GM19463 (cell line): ENCODE measurements at regions not wholly inside any gene's neighbourhood (a gene's known extent, or its start where the extent isn't known, plus 50 kb on each side); places are given as distances from the start of the nearest gene placed in this dataset.

Source experiments
- ATAC-seq: cut with Tn5 transposase; IDR thresholded peaks from one replicate; pipeline ENCODE4 v1.9.1; 2021; ENCODE audit warnings: mild to moderate bottlenecking, moderate library complexity; ENCODE audit not compliant: unreplicated experiment

DNA sequence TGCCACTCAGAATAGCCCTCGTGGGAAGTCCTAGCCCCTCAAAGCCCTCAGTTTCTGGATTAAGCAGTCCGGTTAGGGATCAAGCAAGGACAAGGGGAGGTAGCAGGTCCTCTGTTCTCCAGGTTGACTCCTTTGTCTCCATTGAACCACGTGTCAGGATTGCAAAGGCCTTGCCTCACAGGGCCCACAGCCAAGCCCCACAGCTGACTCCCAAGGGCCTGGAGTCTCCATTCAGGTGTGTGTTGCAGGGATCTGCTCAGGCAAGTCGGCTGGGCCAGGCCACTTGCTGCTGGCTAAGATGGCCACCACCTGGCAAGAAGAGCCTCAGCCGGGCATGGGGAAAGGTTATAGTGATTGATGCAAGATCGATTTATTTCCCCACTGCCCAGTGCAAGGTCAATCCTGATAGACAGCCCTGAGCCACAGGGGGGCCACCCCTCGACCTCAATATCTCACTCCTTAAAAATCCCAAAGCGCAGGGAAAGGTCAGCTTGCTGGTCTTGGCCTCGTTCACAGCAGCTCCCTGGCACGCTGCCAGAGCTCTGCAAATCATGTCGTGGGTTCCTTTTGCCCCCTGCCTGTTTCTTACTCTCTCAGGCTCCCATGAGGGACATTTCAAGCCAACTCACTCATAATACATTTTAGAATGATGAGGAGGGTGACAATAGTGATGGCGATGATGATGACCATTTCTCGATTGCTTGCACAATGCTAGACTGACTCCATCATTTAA is 75.9 kb downstream of the EDN3 start:
- ATAC-seq: no peak

DNA sequence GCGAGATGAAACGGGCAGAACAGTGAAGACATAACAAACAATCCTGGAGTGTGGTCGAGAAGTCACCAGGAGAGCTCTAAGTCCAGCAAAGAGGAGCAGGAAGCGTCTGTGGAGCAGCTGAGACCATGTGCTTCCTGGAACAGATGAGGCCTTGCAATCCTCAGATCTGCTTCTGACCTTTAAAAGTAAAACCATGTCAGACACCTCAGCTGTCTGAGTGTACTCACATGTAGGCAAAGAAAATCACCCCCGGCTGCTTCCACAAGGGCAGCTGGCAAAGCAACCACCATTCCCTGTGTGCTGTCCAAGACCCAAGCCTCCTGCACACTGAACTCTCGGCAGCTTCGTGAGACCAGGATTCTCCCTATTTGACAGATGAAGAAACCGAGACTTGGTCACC is 76.6 kb downstream of the EDN3 start:
- ATAC-seq: no peak

DNA sequence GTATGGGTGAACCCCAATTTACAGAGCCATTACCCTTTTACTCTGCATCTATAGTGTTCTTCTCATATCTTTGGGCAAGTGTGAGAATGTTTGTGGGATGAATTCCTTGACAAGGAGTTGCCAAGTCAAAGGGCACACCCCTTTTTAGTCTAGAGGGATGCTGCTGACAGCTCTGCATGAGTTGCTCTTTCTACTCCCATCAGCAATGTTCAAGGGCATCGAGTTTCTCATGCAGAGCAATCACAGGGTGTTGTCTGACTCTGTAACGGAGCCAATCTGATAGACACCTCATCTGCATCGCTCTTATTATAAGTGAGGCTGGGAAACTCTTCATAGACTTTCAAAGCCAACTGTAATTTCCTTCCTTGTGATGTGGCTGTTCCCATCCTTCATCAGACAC is 77.4 kb downstream of the EDN3 start:
- no peak for ATAC-seq

DNA sequence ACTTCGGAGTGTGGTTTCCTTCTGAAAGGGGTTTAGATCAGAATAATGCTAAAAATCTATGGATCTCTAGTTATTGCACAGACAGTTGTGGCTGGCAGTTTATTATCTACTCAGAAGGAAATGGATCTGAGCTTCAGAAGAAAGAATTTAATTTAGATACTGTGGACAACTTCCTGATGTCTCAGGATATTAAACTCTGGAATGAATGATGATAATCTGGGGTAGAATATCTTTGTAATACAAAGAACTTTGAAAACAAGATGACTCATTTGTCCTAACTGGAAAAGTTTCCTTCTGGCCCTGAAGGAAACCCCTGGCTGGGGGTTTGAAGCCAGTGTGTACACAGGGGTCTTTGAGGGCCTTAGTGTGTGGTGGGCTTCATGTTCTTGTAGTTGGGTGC is 78.0 kb downstream of the EDN3 start:
- ATAC-seq: no peak

DNA sequence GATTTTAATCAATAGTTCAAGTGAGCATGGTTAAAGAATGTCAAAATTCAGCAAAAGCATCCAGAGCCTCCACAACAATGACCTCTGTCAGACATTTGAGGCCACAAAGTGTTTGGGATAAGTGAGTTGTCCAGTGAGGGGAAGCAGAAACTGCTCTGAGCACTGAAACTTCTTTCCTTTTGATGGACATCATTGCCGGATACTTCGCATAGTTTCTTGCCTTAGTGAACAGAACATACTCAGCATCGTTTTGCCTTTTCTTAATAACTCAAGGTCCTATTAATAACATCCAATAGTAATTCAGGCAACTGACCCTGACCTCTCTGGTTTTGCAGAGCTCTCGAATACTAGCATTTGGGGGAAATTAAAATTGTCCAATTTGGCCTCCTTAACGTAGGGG is 78.6 kb downstream of the EDN3 start:
- ATAC-seq: no peak

- no peak for ATAC-seq
Observed at GRCh38 chr20:59381689-59382088, 81.3 kb downstream of the EDN3 start.

DNA sequence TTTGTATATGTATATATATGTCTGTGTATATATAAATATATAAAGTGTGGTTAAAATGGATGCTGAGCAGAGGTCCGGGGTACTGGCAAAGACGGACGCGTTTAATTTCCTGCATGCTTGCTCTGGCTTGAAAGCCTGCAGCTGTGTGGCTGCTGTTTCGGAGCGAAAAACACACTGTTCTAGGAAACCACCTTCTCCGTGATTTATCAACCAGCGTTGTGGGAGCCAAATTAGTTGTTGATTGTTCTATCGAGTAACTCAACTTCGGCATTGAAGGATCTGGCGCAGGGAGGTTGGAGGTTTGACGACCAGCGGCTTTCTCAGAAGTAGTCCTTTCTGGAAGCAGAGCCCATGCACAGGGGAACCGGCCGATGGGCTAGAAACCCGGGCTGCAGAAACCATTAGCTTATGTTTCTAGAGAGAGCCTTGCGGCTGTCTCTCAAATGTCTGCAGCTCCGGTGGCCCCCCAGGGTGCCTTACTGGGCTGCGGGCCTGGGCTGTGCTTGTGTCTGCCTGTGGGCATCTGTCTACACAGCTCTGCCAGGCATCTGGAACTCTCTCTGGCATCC is 81.8 kb downstream of the EDN3 start:
- no peak for ATAC-seq

- ATAC-seq: no peak
Observed at GRCh38 chr20:59382907-59383306, 82.5 kb downstream of the EDN3 start.

DNA sequence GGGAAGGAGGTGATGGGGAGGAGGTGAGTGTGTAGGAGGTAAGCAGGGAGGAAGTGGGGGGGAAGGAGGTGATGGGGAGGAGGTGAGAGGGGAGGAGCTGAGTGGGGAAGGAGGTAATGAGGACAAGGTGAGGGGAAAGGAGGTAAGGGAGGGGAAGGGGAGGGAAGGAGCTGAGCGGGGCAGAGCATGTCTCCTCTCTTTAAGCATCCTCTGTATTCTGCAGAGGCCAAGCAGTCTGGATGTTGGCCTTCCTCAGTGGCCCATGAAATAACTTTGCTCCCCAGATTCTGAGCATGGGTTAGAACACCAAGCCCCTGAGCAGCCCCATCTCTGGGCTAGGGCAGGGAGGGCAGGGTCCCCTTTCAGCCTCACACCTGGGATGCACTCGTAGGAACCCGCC is 84.6 kb downstream of the EDN3 start:
- ATAC-seq: no peak

DNA sequence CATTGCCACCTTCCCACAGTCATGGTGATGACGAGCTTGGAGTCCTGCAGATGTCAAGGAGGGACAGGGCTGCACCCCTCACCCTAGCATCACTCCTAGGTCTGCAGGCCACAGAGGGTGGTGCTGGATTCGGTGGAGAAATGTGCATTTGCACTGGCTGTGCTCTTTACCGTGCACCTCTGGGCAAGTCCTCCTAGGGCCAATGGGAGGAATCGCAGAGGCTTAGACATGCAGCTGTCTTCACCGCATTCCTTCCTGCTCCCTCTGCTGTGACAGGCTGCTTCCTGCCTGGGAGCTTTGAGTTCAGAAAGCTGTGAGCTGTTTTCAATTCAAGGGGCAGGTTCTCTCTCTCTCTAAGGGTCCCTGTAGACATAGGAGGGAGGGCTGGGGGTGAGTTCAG is 85.1 kb downstream of the EDN3 start:
- no peak for ATAC-seq

DNA sequence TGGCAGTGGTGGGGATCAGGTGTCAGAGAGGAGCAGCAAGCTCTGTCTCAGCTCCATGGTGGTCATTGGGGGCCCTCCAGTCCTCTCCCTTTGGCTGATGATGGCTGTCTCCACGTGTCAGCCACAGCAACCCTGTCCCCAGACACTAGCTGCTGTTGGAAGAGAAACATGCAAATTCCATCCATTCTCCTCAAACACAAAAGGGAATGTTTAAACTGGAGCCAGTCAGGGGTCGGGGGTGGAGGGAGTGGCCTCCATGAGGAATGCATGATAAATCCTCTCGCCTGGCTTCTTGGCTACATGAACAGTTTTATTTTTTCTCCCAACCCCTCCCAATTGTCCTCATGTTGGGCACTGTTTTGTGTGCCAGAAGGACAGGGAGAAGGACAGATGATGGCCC is 86.4 kb downstream of the EDN3 start:
- ATAC-seq: no peak

DNA sequence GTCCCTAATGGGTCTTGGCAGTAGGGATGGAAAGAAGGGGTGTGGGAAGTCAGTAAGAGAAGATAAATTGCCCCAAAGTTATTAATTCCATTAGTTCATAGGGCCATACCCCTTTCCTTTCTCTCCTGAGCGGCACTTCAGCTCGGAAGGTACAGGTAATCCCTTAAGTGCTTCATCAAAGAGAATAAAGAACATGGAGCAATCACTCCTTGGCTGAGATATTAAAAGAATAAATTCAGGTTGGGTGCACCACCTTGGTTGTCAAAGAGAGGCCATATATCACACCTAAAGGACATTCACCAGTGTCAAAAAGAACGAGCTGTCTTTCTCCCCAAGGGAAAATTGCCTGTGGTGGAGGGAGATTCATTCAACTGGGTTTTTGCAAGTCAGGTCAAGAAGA is 87.5 kb downstream of the EDN3 start:
- ATAC-seq: no peak

GRCh38 chr20:59388402-59388801 is 88.0 kb downstream of the EDN3 start:
- ATAC-seq: no peak

- ATAC-seq: no peak
Observed at GRCh38 chr20:59390437-59390836, 90.0 kb downstream of the EDN3 start.

DNA sequence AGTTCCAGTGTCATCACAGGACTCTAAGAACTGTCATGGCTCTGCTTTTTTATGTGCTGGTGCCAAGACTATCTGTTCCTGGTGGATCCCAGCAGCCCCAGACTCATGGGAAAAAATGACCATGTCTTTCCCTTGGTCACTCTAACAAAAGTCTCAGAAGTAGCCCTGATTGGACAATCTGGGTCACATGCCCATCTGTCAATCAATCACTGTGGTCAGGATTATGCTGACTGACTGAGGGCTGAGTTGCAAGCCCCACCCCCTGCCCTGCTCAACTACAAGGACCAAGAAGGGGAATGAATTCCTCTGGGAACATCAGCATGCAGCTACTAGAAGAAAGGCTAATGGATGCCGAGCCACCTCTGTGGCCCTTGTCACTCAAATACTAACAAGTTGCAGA is 91.6 kb downstream of the EDN3 start:
- no peak for ATAC-seq

DNA sequence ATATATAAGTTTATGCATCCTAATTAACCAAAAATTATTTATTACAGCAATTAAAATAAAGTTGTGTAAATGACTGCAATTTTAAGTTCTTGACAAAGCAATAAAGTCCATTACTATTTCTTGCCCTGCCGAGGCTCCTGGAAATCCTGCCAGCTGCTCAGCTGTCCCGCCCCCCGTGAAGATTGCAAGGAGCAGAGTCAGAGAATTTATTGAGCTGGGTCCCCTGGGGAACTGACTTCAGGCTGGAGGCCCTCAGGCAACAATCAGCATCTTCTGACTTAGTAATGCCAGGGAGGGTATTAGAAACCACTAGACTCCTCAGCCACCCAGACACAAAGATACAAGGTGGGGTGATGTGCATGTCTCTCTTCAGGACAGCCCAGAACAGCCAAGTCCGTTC is 92.3 kb downstream of the EDN3 start:
- ATAC-seq: no peak

DNA sequence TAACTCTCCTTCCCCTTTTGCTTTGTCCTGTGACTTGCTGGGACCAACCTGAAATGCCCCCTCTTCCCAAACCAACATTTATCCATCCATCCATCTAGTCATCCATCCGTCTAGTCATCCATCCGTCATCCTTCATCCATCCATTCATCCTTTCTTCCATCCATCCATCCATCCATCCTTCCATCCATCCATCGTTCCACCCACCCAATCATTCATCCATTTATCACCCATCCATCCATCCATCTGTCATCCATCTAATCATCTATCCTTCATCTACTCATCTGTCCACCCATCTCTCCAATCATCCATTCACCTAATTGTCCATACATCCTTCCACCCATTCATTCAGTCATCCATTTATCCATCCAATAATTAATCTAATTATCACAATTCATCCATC is 92.7 kb downstream of the EDN3 start:
- ATAC-seq: no peak

- ATAC-seq: no peak
Observed at GRCh38 chr20:59395729-59396128, 95.3 kb downstream of the EDN3 start.

DNA sequence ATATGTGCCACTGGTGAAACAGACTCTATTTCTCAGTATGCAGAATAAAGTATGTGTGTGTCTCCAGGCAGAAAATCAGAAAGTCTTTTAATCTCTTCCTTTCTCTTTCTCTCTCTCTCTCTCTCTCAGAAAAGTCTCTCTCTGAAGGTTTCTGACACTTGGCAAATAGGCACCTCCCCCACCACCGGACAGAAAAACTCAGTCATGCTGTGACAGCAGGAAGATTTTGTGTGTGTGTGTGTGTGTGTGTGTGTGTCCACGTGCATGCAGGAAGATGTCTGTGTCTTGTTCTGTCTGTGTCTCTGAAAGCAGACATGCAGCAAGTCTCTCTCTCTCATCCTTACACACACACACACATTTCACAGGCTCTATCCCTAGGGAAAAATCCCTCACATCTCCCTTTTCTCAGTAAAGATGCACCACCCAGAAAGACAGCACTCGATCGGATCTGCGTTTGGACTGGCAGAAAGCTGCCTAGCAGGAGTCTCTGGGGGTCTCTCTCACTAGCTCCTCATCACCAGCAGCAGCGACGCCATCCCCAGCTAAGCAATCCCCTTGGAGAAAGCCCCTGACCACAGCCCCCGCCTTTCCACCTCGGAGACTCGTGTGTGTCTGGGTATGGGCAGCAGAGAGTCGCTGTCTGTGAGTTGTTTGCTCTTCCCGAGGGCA is 98.3 kb downstream of the EDN3 start:
- no peak for ATAC-seq

- ATAC-seq: no peak
Observed at GRCh38 chr20:59399426-59400099, 99.2 kb downstream of the EDN3 start.

DNA sequence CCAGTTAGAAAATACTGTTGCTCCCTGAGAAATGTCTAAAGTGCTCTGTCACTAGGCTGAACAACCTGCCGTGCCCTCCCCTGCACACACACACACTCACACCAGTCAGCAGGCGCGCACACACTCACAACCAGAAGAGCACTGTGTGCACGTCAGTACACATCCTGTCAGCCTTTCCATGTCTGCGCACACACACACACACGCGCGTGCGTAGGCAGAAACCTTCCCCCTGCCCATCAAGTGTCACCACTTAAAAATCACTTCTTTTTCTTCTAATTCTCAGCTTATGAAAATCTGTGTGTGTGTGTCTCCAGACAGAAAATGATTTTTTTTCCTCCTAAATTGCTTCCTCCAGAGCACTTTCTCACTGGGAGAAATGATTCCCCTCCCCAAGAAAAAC is 100.3 kb downstream of the EDN3 start:
- no peak for ATAC-seq

DNA sequence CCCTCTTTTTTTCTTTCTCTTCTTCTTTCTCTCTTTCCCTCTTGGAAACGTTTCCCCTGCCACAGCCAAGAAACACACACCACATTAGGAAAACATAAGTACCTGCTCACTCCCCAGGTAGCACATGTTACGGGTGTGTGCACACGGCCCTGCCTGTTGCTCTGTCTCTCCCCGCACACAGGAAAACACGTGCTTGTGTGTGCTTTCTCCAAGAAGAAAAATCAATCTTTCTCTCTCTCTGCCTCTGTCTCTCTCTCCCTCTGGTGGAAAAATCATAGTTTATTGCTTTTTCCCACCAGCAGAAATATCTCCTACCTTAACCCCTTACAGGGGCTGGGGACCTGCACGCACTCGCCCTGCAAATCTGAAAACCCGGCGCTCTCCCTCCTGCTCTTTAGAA is 102.3 kb downstream of the EDN3 start:
- ATAC-seq: no peak
